ENCODE measurements at regions not wholly inside any gene's neighbourhood (a gene's known extent, or its start where the extent isn't known, plus 50 kb on each side); places are given as distances from the start of the nearest gene placed in this dataset.

- DNase-seq, result no peak
These were observed 107.9 kb upstream of the ALDH1B1 start for GRCh38 chr9:38284588-38285051.

DNA sequence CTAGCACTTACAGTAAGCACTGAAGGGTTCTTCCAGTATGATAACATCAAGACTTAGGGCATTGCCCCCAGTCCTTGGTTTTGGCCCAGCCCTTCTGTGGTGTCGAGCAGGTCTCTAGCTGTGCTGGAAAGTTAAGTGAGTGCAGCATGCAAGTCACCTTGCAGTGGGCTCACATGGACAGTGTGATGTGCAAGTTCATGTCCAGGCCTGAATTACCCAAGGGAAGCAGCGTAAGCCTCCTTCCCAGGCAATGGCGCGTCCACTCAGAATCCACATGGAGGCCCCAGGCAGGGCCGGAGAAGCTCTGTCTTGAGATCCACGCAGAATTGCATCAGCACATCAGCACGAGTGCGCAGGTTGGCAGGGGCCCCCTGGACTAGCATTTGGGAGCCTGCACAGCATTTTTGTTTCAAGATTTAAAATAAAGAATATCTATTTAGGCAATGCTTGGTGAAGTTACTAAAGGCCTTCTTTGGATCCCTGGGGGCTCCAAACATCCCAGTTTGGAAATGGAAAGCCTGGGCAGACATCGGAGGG lies 108.4 kb upstream of the ALDH1B1 start:
- DNase-seq, result no peak

DNA sequence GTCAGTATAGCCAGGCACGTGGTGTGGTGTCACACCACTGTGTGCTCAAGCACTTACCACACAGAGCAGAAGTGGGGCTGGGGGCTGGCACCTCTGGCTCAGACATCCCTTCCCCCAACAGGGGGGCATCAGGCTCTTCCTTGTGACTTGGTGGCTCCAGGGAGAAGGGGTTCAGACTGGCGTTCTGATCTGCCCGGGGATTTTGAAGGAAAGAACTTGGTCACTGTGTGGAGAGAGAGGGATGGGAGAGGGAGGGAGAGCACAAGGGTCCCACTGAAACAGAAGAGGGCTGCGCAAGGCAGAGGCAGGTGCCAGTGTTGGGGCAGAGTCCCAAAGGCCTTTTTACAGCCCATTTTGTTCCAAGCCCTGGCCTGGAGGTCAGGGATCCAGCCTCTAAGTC lies 109.7 kb upstream of the ALDH1B1 start:
- no peak for DNase-seq

- no peak for DNase-seq
These were observed 110.6 kb upstream of the ALDH1B1 start for GRCh38 chr9:38281917-38282316.

GRCh38 chr9:38281196-38281595 lies 111.3 kb upstream of the ALDH1B1 start:
- no peak for DNase-seq

DNA sequence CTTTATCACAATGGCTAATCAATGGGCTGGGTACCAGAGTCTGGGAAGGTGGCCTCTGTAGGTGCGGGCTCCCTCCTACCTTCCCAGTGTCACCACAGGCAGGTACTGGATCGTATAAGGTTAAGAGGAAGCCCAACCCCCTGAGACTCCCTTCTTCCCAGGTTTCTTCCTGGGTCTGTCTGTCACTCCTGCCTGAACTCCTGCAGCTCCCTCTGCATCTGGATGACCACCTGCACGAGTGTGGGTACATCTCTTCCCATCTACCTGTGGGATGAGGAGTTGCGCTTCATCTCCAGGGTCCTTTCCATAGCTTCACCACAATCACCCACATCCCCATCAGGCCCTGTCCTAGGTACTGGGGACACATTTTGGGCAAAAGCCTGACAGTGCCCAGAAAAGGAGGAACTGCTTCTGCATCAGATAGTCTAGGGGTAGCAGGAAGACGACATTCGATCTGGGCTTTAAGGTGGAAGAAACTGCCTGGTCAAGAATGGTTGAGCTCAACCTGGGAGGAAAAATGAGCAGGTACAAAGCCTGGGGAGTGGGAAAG lies 112.2 kb upstream of the ALDH1B1 start:
- DNase-seq, result no peak

DNA sequence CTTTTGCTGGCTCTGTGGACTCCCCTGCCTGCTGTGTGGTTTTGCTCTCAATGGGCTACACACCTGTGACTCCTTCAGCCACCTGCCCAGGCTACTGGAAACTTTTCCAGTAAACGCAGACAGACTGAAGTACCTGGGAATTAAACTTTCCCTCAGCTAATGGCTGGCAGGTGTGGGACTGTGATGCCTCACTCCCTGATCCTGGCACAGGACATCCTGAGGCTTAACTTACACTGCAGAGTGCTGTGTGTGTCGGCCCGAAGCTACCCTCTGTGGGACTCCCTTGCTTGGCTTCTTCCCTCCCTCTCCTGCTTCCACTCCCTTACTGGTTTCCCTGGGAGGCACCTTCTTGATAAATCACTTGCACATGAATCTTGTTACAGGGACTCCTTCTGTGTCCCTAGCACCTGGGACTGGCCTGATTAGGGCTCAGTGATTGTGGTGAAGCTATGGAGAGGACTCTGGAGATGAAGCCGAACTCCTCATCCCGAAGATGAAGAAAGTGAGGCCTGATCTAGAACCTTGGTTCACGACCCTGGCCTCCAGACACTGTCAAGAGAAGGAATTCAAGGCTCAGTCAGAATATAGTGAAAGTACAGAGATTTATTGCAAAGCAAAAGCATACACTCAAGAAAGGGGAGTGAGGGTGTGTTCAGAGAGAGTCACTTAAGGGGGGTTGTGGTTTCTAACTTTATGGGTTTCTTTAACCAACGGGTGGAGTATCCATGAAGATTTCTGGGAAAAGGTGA lies 113.4 kb upstream of the ALDH1B1 start:
- DNase-seq, result no peak

DNA sequence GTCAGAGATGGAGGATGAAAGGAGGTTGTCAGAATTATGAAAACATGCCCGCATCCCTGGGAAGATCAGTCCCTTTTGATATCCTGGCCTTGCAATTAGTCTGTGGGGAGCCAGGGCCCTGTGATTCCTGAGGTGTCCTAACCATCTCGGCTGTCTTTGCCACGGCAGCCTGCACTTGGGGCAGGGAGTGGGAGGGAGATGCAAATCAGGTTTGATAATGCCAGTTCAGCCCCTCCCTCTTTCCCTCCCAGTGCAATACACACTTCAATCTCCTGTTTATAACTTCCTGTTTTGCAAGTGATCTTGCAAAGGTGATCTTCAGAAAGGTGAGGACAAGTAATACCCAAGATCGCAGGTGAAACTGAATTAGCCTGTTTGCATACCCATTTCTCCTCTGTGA lies 114.0 kb upstream of the ALDH1B1 start:
- DNase-seq, result no peak

DNA sequence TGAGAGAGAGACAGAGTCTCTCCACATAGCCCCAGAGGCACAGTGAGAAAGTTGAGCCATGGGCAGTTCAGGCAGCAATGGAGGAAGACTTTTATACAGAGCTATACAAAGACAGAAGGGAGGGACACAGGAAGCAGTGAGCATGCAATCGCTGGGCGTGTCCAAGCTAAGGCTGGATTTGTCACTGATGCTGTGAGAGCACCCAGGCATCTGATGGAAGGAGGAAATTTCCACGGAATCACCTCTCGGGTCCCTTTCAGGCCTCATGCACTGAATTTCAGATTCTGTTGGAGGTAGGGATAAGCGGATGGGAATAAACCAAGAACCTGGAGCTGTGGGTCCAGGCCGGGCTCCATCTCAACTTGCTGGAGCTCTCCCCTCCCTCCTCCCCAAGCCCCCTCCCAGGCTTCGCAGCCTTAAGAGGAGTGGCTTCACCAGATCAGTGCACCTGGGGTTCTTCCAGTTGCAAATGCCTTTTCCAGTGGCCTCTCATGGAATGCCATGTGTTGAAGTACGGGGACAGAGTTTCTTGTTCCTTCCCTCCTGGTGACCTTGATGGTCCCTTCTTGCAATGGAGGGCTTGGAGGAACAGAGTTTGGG lies 114.8 kb upstream of the ALDH1B1 start:
- DNase-seq, result no peak

- no peak for DNase-seq
These were observed 115.6 kb upstream of the ALDH1B1 start for GRCh38 chr9:38276771-38277439.

DNA sequence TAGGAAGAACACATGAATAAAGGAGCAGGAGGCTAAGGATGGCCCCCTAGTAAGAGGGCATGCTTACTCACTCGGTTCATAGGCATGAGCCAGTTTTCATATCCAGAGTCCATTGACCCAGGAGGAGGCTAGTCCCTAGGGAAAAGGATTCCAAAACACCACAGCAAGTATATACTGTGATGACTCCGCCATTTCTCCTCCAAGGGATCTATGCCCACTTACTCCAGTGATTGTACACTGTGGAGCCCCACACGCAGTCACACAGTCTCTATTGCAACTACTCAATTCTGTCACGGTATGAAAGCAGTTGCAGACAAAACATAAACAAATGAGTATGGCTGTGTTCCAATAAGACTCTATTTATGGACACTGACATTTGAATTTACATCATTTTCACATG lies 117.7 kb upstream of the ALDH1B1 start:
- DNase-seq, result no peak

DNA sequence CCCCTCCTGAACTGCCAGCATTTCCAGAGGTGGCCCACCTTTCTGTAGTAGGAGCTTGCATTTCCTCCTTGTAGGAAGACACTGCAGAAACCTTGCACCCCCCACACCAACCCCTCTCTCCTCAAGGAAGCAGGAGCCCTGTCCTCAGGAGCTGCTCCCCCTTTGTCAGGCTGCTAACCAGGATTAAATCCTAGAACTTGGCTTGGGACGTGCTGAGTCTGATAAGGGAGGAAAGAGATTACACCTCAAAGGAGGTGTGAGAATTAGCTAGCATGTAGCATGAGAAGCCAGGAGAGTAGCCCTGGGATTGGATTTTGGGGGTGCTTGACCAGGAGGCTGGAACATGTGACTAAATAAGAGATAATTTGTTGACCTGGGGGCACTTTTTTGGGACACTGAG lies 119.8 kb upstream of the ALDH1B1 start:
- no peak for DNase-seq

DNA sequence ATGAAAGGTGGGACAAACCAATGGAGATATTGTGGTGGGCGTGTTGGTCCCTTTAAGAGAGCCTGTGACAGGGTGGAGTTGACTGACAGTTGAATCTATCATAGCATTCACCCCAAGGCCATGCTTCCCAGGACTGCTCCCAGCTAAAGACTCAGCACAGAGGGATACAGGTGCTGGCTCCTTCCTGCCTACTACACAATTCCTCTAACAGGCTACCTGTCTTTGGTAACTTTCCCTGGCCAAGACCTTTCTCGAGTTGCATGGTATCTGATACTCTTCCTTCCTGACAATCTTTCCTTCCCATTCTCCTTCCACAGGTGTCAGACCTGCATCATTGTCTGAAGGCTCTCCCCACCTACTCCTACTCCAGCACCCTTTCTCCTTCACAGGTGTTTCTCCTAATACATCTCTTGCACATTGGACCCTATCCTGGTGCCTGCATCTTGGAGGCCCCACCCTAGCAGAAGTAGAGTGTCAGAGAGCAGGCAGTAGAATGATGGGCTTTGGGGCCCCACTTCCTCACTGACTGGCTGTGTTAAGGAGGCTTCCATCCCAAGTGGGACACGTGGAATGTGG lies 120.7 kb upstream of the ALDH1B1 start:
- no peak for DNase-seq

DNA sequence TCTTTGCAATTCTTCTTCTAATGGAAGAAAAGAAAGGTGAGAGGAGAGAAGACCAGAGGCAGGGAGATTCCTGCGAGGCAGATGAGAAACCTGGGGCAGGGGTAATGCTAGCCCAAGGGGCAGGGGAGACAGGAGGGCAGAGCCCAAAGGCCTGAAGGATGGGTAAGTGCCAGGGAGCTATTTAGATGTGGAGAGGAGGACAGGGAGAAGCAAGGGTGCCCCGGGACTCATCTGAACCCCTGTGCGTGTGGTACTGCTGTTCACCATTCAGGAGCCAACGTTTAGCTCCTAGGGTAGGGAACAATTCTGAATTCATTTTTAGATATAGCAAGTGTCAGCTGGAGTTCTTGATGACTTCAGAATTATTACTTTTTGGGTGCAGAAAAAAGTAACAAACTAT lies 122.7 kb upstream of the ALDH1B1 start:
- DNase-seq, result no peak

DNA sequence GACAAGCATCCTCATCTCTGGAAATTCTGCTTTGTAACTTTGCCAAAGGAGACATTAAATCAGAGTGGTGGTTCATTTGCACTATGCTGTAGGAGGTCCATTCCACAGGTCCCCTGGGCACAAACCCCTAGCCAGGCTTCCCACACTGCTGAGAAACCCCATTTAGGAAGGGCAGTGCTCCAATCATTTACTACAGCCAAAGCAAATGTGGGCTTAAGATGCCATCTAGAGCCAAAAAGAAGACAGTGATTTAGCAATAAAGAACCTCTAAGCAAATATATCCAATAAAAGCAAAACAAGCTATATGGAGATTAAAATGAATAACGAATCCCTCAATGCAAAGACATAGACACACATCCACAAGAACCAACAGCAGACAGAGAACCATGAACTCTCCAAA lies 129.0 kb upstream of the ALDH1B1 start:
- DNase-seq, result no peak

- DNase-seq, result no peak
These were observed 132.8 kb upstream of the ALDH1B1 start for GRCh38 chr9:38259519-38260218.

GRCh38 chr9:38259056-38259455 lies 133.4 kb upstream of the ALDH1B1 start:
- DNase-seq, result no peak

- DNase-seq, result no peak
These were observed 134.8 kb upstream of the ALDH1B1 start for GRCh38 chr9:38257626-38258215.

DNA sequence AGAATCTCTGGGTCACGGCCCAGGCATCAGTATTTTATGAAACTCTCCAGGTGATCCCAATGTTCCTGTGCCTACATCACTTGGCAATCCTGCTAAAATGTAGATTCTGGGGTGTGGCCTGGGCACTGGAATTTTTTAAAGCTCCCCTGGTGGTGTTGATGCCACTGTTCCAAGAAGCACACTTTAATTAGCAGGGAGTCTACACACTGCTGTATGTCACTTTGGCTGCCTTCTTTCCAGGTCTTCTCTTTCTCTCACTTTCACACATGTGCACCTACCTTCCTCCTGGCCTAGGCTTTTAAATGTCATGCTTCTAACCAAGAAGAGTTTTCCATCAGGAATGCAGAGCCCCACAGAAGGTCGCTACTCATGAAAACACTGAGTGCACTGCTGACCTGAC lies 136.0 kb upstream of the ALDH1B1 start:
- no peak for DNase-seq

DNA sequence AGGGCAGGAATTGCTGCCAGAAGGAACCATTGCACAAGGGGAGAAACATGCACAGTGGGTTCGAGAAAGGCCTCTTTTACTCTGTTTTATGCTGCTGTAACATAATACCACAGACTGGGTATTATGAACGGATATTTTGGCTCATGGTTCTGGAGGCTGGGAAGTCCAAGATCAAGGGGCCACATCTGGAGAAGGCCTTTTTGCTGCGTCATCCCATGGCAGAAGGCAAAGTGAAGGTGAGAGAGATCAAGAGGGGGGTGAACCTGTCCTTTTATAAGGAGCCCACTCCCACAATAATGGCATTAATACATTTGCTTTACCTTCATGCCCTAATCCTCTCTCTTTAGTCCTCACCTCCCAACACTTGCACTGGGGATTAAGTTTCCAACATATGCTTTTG lies 136.9 kb upstream of the ALDH1B1 start:
- DNase-seq, result no peak

- DNase-seq, result no peak
These were observed 137.7 kb upstream of the ALDH1B1 start for GRCh38 chr9:38254756-38255155.

GRCh38 chr9:38254151-38254550 lies 138.4 kb upstream of the ALDH1B1 start:
- DNase-seq, result no peak

Data from hippocampal formation (tissue), 2 donors.